ENCODE measurements at regions not wholly inside any gene's neighbourhood (a gene's known extent, or its start where the extent isn't known, plus 50 kb on each side); places are given as distances from the start of the nearest gene placed in this dataset.

DNA sequence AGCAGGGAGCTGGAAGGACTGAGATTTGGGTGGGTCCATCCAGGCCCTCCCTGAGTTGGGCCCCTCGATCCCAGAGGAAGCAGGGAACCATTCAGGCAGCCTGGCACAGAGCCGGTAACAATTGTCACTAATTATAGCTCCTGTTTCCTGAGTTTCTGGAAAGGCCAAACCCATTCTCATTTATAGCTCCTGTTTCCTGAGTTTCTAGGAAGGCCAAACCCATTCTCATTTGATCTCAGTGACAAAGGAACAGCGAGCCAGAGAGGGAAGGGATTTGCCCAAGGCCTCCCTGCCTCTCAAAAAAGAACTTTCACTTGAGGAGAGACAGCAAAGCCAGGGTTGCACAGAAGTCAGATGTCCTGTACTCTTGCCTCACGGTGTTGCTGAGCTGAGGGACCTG lies 521.9 kb downstream of the TYW1 start:
- WGBS, 2 experiments (ENCODE audit: extremely low coverage in 1 of 2, insufficient coverage in 1 of 2, insufficient read length in 1 of 2, insufficient replicate concordance in 2 of 2, low coverage in 1 of 2, low lambda C conversion rate in 2 of 2, missing lambda C conversion rate in 1 of 2), result 85% methylated on average over 4 of the region's 4 CpGs; no CpG with 5 or more reads in 1 of the 2 experiments
- Histone ChIP-seq H4K8ac (ENCODE audit: extremely low read depth, insufficient read depth, low read length) (no peak overlapping the region), H2BK20ac (ENCODE audit: low read length) (no peak overlapping the region), H3K14ac (ENCODE audit: insufficient read length) (no peak overlapping the region), H2AK5ac (ENCODE audit: low read depth, low read length) (no peak overlapping the region), H4K91ac (replicated peaks; ENCODE audit: insufficient read length, low read length) (no peak overlapping the region), H2BK120ac (replicated peaks; ENCODE audit: low read depth, low read length) (no peak overlapping the region), H3K4me1 (replicated peaks in 1 of 4; ENCODE audit: control insufficient read depth in 3 of 4, insufficient read depth in 4 of 4, low read length in 3 of 4) (no peaks in the 10 kb centered on the region), H3K27me3 (replicated peaks in 1 of 4; ENCODE audit: control insufficient read depth in 3 of 4, extremely low read depth in 1 of 4, insufficient read depth in 3 of 4, low read length in 3 of 4) (no peaks in the 10 kb centered on the region), H4K20me1 (replicated peaks in 1 of 2; ENCODE audit: control insufficient read depth in 1 of 2, insufficient read depth in 2 of 2, low read length in 2 of 2) (no peaks in the 10 kb centered on the region), H3K4ac (replicated peaks; ENCODE audit: insufficient read length, low read depth, low read length) (no peak overlapping the region), H3K9ac (replicated peaks in 1 of 4; ENCODE audit: extremely low read depth in 1 of 4, low read depth in 3 of 4, low read length in 3 of 4) (no peak overlapping the region), H3K9me3 (ENCODE audit: insufficient read depth in 2 of 2, low read depth in 1 of 2, low read length in 1 of 2) (peaks cover 11 to 20% of the 10 kb centered on the region in 2 experiments), H3K23me2 (ENCODE audit: low read depth, low read length) (no peaks in the 10 kb centered on the region), H2BK12ac (ENCODE audit: low read depth, low read length) (no peak overlapping the region), H3K36me3 (ENCODE audit: control insufficient read depth in 2 of 4, insufficient read depth in 4 of 4, low read length in 3 of 4) (no peaks in the 10 kb centered on the region; a peak in 1 of 8 replicates), H2AFZ (ENCODE audit: low read length) (peak overlapping the region; percentile 82; the same call in 1 of the 2 replicates), H3K56ac (replicated peaks; ENCODE audit: insufficient read length, low read depth, low read length) (no peak overlapping the region), H3K4me3 (ENCODE audit: extremely low read depth in 1 of 4, insufficient read depth in 2 of 4, low read depth in 3 of 4, low read length in 4 of 4) (no peak overlapping the region), H3K27ac (ENCODE audit: low read depth, low read length) (no peak overlapping the region), H2BK5ac (ENCODE audit: low read depth, low read length) (no peak overlapping the region), H4K5ac (ENCODE audit: insufficient read length, low read depth, low read length) (no peak overlapping the region), H3K18ac (ENCODE audit: extremely low read depth, low read length) (no peak overlapping the region), H3K79me1 (ENCODE audit: low read depth, low read length) (no peaks in the 10 kb centered on the region), H3K23ac (ENCODE audit: insufficient read length) (no peak overlapping the region), H2BK15ac (ENCODE audit: low read length) (no peak overlapping the region), H3K4me2 (ENCODE audit: insufficient read depth in 1 of 2, low read depth in 2 of 2, low read length in 2 of 2) (no peak overlapping the region), H3K79me2 (ENCODE audit: control insufficient read depth in 1 of 2, insufficient read depth in 2 of 2, low read length in 2 of 2) (no peaks in the 10 kb centered on the region)
- CTCF ChIA-PET (ENCODE audit: partially characterized antibody), result interaction anchor here (1.0 kb wide), 1 partner anchor 141 kb away, joined by 3 read pairs; no protein-coding TSS in a partner anchor
- DNase-seq (ENCODE audit: low read depth in 1 of 2, low spot score in 2 of 2), result no peak
- no peak for FAIRE-seq
- POLR2A ChIA-PET (ENCODE audit: partially characterized antibody), result interaction anchor here (0.6 kb wide), 1 partner anchor 14 kb away, joined by 3 read pairs; no protein-coding TSS in a partner anchor
- TF ChIP-seq NRF1 (IDR thresholded peaks at IDR 0.05; ENCODE audit: low read depth, low read length), result no peak
- no peak for TF ChIP-seq TAF1 (IDR thresholded peaks at IDR 0.05; ENCODE audit: low read depth, low read length)
- TF ChIP-seq, protein P1, sequence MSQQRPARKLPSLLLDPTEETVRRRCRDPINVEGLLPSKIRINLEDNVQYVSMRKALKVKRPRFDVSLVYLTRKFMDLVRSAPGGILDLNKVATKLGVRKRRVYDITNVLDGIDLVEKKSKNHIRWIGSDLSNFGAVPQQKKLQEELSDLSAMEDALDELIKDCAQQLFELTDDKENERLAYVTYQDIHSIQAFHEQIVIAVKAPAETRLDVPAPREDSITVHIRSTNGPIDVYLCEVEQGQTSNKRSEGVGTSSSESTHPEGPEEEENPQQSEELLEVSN (IDR thresholded peaks at IDR 0.05), result no peak
- no peak for TF ChIP-seq SP1 (IDR thresholded peaks at IDR 0.05; ENCODE audit: low read depth, low read length)
- no peak for TF ChIP-seq EZH2 (IDR thresholded peaks at IDR 0.05; ENCODE audit: low read depth, low read length, severe bottlenecking)
- no peak for TF ChIP-seq ASH2L (IDR thresholded peaks at IDR 0.05; ENCODE audit: low read length)
- no peak for TF ChIP-seq JUND (IDR thresholded peaks at IDR 0.05; ENCODE audit: low read length)
- TF ChIP-seq TEAD4 (IDR thresholded peaks at IDR 0.05; ENCODE audit: low read depth, low read length), result no peak
- no peak for TF ChIP-seq SIN3A (conservative IDR thresholded peaks at IDR 0.05 in 1 of 2, IDR thresholded peaks at IDR 0.05 in 1 of 2; ENCODE audit: low read depth in 1 of 2, low read length in 2 of 2)
- no peak for TF ChIP-seq BCL11A (IDR thresholded peaks at IDR 0.05; ENCODE audit: low read depth in 2 of 2, low read length in 2 of 2)
- TF ChIP-seq POLR2AphosphoS5 (IDR thresholded peaks at IDR 0.05; ENCODE audit: low read depth, low read length), result no peak
- TF ChIP-seq, protein P2, sequence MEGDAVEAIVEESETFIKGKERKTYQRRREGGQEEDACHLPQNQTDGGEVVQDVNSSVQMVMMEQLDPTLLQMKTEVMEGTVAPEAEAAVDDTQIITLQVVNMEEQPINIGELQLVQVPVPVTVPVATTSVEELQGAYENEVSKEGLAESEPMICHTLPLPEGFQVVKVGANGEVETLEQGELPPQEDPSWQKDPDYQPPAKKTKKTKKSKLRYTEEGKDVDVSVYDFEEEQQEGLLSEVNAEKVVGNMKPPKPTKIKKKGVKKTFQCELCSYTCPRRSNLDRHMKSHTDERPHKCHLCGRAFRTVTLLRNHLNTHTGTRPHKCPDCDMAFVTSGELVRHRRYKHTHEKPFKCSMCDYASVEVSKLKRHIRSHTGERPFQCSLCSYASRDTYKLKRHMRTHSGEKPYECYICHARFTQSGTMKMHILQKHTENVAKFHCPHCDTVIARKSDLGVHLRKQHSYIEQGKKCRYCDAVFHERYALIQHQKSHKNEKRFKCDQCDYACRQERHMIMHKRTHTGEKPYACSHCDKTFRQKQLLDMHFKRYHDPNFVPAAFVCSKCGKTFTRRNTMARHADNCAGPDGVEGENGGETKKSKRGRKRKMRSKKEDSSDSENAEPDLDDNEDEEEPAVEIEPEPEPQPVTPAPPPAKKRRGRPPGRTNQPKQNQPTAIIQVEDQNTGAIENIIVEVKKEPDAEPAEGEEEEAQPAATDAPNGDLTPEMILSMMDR (IDR thresholded peaks at IDR 0.05; ENCODE audit: control extremely low read depth in 1 of 3, insufficient read depth in 1 of 3, low read depth in 1 of 3, low read length in 3 of 3), result no peak

All from H1 (cell line).